HK-2 (cell line): ENCODE measurements at regions not wholly inside any gene's neighbourhood (a gene's known extent, or its start where the extent isn't known, plus 50 kb on each side); places are given as distances from the start of the nearest gene placed in this dataset.
"Not testable (repeated sequence)": the region's sequence is repeated elsewhere in the genome, so short reads cannot be mapped to it uniquely, and the experiment has no call there.

Experiments used
- DNase-seq: peaks from one replicate; pipeline ENCODE4 v3.0.0-alpha.2; 2018; ENCODE audit not compliant: unreplicated experiment

- DNase-seq: no peak
Measured at GRCh38 chr12:68505970-68506369, 104.7 kb upstream of the RAP1B start.

- no peak for DNase-seq
Measured at GRCh38 chr12:68506619-68507018, 104.1 kb upstream of the RAP1B start.

GRCh38 chr12:68507657-68508056, 103.0 kb upstream of the RAP1B start:
- no peak for DNase-seq

- DNase-seq: no peak
Measured at GRCh38 chr12:68508576-68508975, 102.1 kb upstream of the RAP1B start.

GRCh38 chr12:68509242-68509641, 101.5 kb upstream of the RAP1B start:
- no peak for DNase-seq

GRCh38 chr12:68510397-68510796, 100.3 kb upstream of the RAP1B start:
- DNase-seq: no peak

GRCh38 chr12:68514807-68515411, 95.8 kb upstream of the RAP1B start:
- no peak for DNase-seq

- DNase-seq: no peak
Measured at GRCh38 chr12:68515793-68516192, 94.9 kb upstream of the RAP1B start.

- DNase-seq: no peak
Measured at GRCh38 chr12:68521321-68521839, 89.3 kb upstream of the RAP1B start.

- no peak for DNase-seq
Measured at GRCh38 chr12:68521848-68522502, 88.7 kb upstream of the RAP1B start.

GRCh38 chr12:68529466-68529865, 81.2 kb upstream of the RAP1B start:
- DNase-seq: no peak

- no peak for DNase-seq
Measured at GRCh38 chr12:68529869-68530268, 80.8 kb upstream of the RAP1B start.

- no peak for DNase-seq
Measured at GRCh38 chr12:68530299-68530698, 80.4 kb upstream of the RAP1B start.

- DNase-seq: no peak
Measured at GRCh38 chr12:68530965-68531364, 79.7 kb upstream of the RAP1B start.

- no peak for DNase-seq
Measured at GRCh38 chr12:68532204-68532886, 78.4 kb upstream of the RAP1B start.

- no peak for DNase-seq
Measured at GRCh38 chr12:68532887-68533248, 77.8 kb upstream of the RAP1B start.

- DNase-seq: no peak
Measured at GRCh38 chr12:68534108-68534507, 76.6 kb upstream of the RAP1B start.

- no peak for DNase-seq
Measured at GRCh38 chr12:68536885-68537485, 73.7 kb upstream of the RAP1B start.

- no peak for DNase-seq
Measured at GRCh38 chr12:68537571-68537970, 73.1 kb upstream of the RAP1B start.

- no peak for DNase-seq
Measured at GRCh38 chr12:68538726-68539614, 71.7 kb upstream of the RAP1B start.

GRCh38 chr12:68539615-68539952, 71.1 kb upstream of the RAP1B start:
- no peak for DNase-seq

GRCh38 chr12:68540768-68541167, 69.9 kb upstream of the RAP1B start:
- not testable (repeated sequence) for DNase-seq
